ENCODE measurements at regions not wholly inside any gene's neighbourhood (a gene's known extent, or its start where the extent isn't known, plus 50 kb on each side); places are given as distances from the start of the nearest gene placed in this dataset.

- no peak for DNase-seq
These were observed 1490.0 kb upstream of the MIR17HG start for GRCh38 chr13:89857502-89857901.

GRCh38 chr13:89862011-89862690, 1485.3 kb upstream of the MIR17HG start:
- no peak for DNase-seq

GRCh38 chr13:89862691-89863036, 1484.8 kb upstream of the MIR17HG start:
- no peak for DNase-seq

- no peak for DNase-seq
These were observed 1482.1 kb upstream of the MIR17HG start for GRCh38 chr13:89865164-89866064.

- no peak for DNase-seq
These were observed 1478.2 kb upstream of the MIR17HG start for GRCh38 chr13:89869312-89869711.

- DNase-seq, result no peak
These were observed 1468.6 kb upstream of the MIR17HG start for GRCh38 chr13:89878904-89879303.

GRCh38 chr13:89880201-89880600, 1467.3 kb upstream of the MIR17HG start:
- no peak for DNase-seq

- no peak for DNase-seq
These were observed 1463.5 kb upstream of the MIR17HG start for GRCh38 chr13:89883893-89884448.

GRCh38 chr13:89890806-89891205, 1456.7 kb upstream of the MIR17HG start:
- DNase-seq, result no peak

GRCh38 chr13:89891416-89891815, 1456.1 kb upstream of the MIR17HG start:
- no peak for DNase-seq

GRCh38 chr13:89897681-89898080, 1449.8 kb upstream of the MIR17HG start:
- DNase-seq, result no peak

GRCh38 chr13:89899302-89900103, 1448.0 kb upstream of the MIR17HG start:
- DNase-seq, result no peak

GRCh38 chr13:89900104-89900765, 1447.3 kb upstream of the MIR17HG start:
- DNase-seq, result no peak

GRCh38 chr13:89902223-89902622, 1445.3 kb upstream of the MIR17HG start:
- no peak for DNase-seq

- no peak for DNase-seq
These were observed 1444.4 kb upstream of the MIR17HG start for GRCh38 chr13:89903115-89903514.

GRCh38 chr13:89910166-89910565, 1437.3 kb upstream of the MIR17HG start:
- no peak for DNase-seq

GRCh38 chr13:89916551-89916950, 1430.9 kb upstream of the MIR17HG start:
- no peak for DNase-seq

- DNase-seq, result no peak
These were observed 1427.0 kb upstream of the MIR17HG start for GRCh38 chr13:89920461-89920860.

- DNase-seq, result no peak
These were observed 1424.4 kb upstream of the MIR17HG start for GRCh38 chr13:89923052-89923451.

- no peak for DNase-seq
These were observed 1423.8 kb upstream of the MIR17HG start for GRCh38 chr13:89923736-89924135.

- peak; percentile 12 for DNase-seq
These were observed 1422.4 kb upstream of the MIR17HG start for GRCh38 chr13:89925107-89925506.

- DNase-seq, result no peak
These were observed 1416.6 kb upstream of the MIR17HG start for GRCh38 chr13:89930861-89931260.

- no peak for DNase-seq
These were observed 1414.6 kb upstream of the MIR17HG start for GRCh38 chr13:89932902-89933301.

Data from NCI-H146 (cell line).